Osteoblast (primary cell): ENCODE measurements at regions not wholly inside any gene's neighbourhood (a gene's known extent, or its start where the extent isn't known, plus 50 kb on each side); places are given as distances from the start of the nearest gene placed in this dataset.
"Not testable (repeated sequence)": the region's sequence is repeated elsewhere in the genome, so short reads cannot be mapped to it uniquely, and the experiment has no call there.

Source experiments
- DNase-seq: peaks from one replicate; pipeline ENCODE4 v3.0.0; 2011; ENCODE audit warnings: low spot score, mixed read lengths; ENCODE audit not compliant: insufficient read length; ENCODE audit errors: missing footprints
- H2AFZ ChIP-seq: 2 replicates; pipeline ENCODE4 v1.6.0; 2011; ENCODE audit warnings: mild to moderate bottlenecking, low read length
- H3K27ac ChIP-seq: 2 replicates; pipeline ENCODE4 v1.5.1; 2011; ENCODE audit warnings: mild to moderate bottlenecking, low read depth, low read length, moderate library complexity
- H3K27me3 ChIP-seq: 2 replicates; pipeline ENCODE4 v1.6.0; 2012; ENCODE audit warnings: mild to moderate bottlenecking, control low read depth, inconsistent platforms, low read length, moderate library complexity; ENCODE audit not compliant: insufficient read depth
- H3K36me3 ChIP-seq: 2 replicates; pipeline ENCODE4 v1.5.1; 2011; ENCODE audit warnings: mild to moderate bottlenecking, low read length, control low read depth, moderate library complexity; ENCODE audit not compliant: insufficient read depth
- H3K4me1 ChIP-seq: 2 replicates; pipeline ENCODE4 v1.5.1; 2011; ENCODE audit warnings: mild to moderate bottlenecking, low read length, control low read depth, moderate library complexity; ENCODE audit not compliant: insufficient read depth
- H3K4me2 ChIP-seq: 2 replicates; pipeline ENCODE4 v1.6.0; 2011; ENCODE audit warnings: mild to moderate bottlenecking, low read length; ENCODE audit not compliant: insufficient read depth
- H3K4me3 ChIP-seq: fragments of 200-600 bp; sonication (generic); 3 replicates; pipeline ENCODE4 v1.5.1; 2012; ENCODE audit warnings: mild to moderate bottlenecking, low read length, inconsistent platforms; ENCODE audit not compliant: insufficient read depth
- H3K79me2 ChIP-seq: 2 replicates; pipeline ENCODE4 v1.6.0; 2012; ENCODE audit warnings: mild to moderate bottlenecking, low read length, control low read depth, inconsistent platforms; ENCODE audit not compliant: insufficient read depth
- H3K9me3 ChIP-seq: 2 replicates; pipeline ENCODE4 v1.5.1; 2011; ENCODE audit warnings: low read depth, low read length, control low read depth
- H4K20me1 ChIP-seq: 2 replicates; pipeline ENCODE4 v1.6.0; 2012; ENCODE audit warnings: mild to moderate bottlenecking, low read length, control low read depth; ENCODE audit not compliant: insufficient read depth
- CTCF ChIP-seq: IDR thresholded peaks from 2 replicates; pipeline ENCODE4 v1.5.1; 2011; ENCODE audit warnings: mild to moderate bottlenecking, low read depth, low read length, moderate library complexity; ENCODE audit errors: extremely low read depth

DNA sequence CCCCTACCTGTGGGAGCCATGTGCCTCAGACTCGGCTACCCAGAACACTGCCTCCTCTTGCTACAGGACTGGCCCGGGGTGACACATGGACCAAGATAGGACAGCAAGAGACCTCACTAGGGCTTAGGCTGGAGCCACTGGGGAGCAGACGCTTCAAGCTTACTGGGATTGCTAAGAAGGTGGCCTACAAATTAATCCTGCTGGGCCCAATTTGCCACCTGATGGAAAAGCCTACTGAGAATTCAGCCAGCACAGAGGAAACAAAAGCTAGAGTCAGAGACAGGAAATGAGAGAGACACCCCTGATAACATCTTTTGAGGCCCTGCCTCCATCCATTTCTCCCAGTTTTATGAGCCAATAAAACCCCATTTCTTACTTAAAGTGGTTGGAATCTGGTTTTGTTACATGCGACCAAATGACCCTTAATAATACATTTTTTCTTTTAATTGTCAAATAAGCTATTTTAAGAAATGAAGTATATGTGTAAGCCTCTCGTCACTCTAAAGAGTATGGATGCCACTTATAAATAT is 282.1 kb downstream of the CXCL12 start:
- H3K9me3 ChIP-seq = no peaks in the 10 kb centered on the region
- no peaks in the 10 kb centered on the region for H4K20me1 ChIP-seq
- H3K27ac ChIP-seq = no peak overlapping the region
- H3K27me3 ChIP-seq = no peaks in the 10 kb centered on the region
- H3K36me3 ChIP-seq = no peaks in the 10 kb centered on the region
- no peak overlapping the region for H3K4me2 ChIP-seq
- no peak for TF ChIP-seq CTCF
- no peak for DNase-seq
- H3K79me2 ChIP-seq = no peaks in the 10 kb centered on the region
- no peak overlapping the region for H3K4me3 ChIP-seq
- no peaks in the 10 kb centered on the region for H3K4me1 ChIP-seq
- no peak overlapping the region for H2AFZ ChIP-seq

GRCh38 chr10:44101082-44101481 is 283.8 kb downstream of the CXCL12 start:
- H3K36me3 ChIP-seq = no peaks in the 10 kb centered on the region
- no peak for DNase-seq
- no peak overlapping the region for H3K27ac ChIP-seq

GRCh38 chr10:44099511-44099910 is 285.4 kb downstream of the CXCL12 start:
- Histone ChIP-seq H2AFZ (no peak overlapping the region), H3K36me3 (no peaks in the 10 kb centered on the region), H3K79me2 (no peaks in the 10 kb centered on the region), H3K4me3 (no peak overlapping the region), H3K27me3 (no peaks in the 10 kb centered on the region), H3K9me3 (no peaks in the 10 kb centered on the region), H3K4me2 (no peak overlapping the region), H3K27ac (no peak overlapping the region), H4K20me1 (no peaks in the 10 kb centered on the region), H3K4me1 (no peaks in the 10 kb centered on the region)
- DNase-seq = no peak
- no peak for TF ChIP-seq CTCF

More at GRCh38 chr10:44101082-44101481, 283.8 kb downstream of the CXCL12 start:
- Histone ChIP-seq H3K4me3 (no peak overlapping the region), H2AFZ (no peak overlapping the region), H3K79me2 (no peaks in the 10 kb centered on the region), H4K20me1 (no peaks in the 10 kb centered on the region), H3K4me1 (no peaks in the 10 kb centered on the region), H3K27me3 (no peaks in the 10 kb centered on the region), H3K9me3 (no peaks in the 10 kb centered on the region), H3K4me2 (no peak overlapping the region)
- TF ChIP-seq CTCF = no peak

- H3K36me3 ChIP-seq, H3K4me3 ChIP-seq, H3K9me3 ChIP-seq, H4K20me1 ChIP-seq, H3K4me1 ChIP-seq, H2AFZ ChIP-seq, H3K27ac ChIP-seq, H3K79me2 ChIP-seq, H3K4me2 ChIP-seq, H3K27me3 ChIP-seq, DNase-seq: not testable (repeated sequence)
These were observed 288.7 kb downstream of the CXCL12 start for GRCh38 chr10:44096217-44096616.
